HG02981 (cell line): ENCODE measurements at regions not wholly inside any gene's neighbourhood (a gene's known extent, or its start where the extent isn't known, plus 50 kb on each side); places are given as distances from the start of the nearest gene placed in this dataset.

Experiments
- ATAC-seq: cut with Tn5 transposase; IDR thresholded peaks from one replicate; pipeline ENCODE4 v1.9.1; 2021; ENCODE audit warnings: mild to moderate bottlenecking, moderate library complexity; ENCODE audit not compliant: unreplicated experiment

DNA sequence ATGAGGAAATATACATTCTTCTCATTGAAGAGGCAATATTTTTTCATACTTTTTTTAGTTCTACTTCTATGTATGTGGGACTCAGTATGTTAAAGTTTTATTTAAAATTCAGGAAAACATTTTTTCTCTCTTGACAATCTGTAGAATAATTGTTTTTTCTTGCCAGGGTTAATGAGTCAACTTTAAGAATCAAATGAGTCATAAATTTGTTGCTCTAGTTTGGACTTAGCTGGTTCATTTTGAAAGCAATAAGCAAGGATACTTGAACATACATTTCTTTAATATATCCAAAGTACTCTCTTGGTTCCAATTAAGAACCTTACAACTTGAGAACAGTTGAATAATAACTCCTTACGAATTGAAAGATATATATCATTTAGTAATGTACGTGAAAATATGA is 1145.3 kb upstream of the B3GALT2 start:
- ATAC-seq = no peak

DNA sequence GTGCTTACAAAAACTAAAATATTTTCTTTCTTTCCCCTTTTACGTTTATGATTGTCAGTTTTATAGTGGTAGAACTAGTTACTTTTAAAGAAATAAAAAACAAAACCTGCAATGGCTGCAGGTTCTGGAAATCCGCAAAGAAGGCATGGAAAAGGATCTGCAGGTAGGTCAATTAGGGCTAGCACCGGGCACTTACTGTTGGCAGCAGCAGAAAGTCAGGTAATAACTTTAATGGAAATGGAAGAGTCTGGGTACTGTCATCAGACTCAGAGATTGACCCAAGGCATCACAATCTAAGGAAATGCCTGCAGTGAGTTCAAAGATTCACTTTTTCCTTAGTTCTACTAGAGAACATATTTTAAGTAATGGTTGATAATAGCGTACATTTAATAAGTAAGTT is 1136.3 kb upstream of the B3GALT2 start:
- ATAC-seq = no peak

DNA sequence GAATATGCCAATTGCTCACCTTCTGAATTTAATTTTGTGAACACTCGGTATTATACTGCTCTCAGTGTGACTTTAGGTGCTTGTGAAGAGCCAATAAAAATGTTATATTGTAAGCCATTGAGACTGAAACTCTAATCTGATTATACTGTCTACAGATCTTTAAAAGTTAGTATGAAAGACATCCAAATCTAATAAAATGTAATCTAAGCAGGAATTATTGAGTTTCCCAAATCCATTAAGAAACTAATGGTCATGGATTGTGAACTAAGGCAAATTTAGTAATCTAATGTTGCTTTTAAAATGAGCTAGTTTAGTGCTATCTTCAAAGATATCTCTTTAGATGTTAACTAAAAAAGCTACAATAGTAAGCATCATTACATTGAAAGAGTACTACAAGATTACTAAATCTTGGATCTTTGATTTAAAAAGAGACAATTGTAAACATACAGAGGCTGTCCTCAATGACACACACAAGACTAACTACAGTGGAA is 1132.4 kb upstream of the B3GALT2 start:
- ATAC-seq = no peak

DNA sequence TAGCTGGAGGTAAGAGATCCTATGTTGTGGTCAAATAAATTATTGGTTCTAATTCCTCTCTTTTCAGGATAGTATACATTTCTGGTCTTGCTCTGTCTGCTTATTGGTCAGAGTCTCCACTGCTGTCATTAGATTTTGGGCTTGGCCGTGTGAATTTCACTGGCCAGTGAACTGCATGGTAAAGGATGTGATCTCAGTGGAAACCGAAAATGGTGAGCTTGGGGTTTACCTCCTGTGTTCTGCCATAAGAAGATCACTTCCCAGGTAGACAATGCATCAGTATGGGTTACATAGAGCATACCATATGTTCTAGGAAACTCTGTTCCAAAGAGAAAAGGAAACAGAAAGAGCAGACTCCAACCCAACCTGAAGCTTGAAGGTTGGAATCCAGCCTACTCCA is 1123.3 kb upstream of the B3GALT2 start:
- ATAC-seq = no peak

DNA sequence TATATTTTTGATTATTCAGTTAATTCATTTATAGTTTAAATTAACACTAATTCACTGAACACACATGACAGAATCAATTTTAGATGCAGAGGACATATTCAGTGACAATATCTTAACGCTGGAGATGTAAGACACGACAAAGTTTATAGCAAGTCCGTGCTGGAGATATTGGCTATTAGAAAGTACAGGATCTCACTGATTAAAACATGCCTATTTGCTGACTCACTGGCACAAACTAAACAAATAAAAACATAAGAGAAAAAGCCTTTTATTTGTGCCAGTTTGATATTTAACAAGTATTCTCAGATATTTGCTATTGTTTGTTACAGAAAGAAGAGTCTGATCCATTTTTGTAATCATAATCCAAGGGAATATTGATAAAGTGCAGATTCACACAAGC is 1122.9 kb upstream of the B3GALT2 start:
- ATAC-seq = no peak

DNA sequence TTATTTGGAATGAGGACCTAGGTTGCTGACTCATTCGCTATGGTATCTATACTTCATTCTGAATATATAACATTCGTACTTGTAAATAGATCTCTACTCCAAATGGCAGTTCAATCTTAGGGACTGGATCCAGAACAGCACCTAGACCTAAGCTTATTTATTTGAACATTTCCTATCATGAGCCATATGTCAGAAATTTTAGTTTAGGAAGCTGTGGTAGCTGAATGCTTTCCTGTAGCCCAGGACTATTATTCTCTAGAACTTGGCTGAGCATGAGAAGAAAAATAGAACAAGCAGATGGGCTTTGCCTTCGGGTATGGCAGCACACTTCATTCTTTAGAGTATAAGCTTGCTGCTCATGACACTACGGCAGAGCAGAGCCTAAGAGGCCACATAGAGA is 1114.4 kb upstream of the B3GALT2 start:
- ATAC-seq = no peak

DNA sequence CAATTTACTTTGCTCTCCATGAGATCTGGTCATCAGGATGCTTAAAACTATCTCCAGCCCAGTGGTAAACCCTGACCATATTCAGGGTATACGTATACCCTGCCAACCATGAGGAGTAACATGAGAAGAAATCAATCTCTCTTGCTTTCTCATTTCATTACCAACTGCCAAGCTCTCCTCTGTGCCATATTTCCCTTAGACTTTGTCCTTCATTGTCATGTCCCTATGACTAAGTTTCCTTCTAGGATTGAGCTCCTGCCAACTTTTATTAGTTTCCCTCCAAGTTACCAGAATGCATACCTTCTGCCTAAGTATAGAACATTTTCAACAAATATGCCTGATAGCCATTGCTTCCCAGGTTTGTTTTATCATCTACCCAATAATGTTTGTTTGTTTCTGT is 1113.9 kb upstream of the B3GALT2 start:
- no peak for ATAC-seq

DNA sequence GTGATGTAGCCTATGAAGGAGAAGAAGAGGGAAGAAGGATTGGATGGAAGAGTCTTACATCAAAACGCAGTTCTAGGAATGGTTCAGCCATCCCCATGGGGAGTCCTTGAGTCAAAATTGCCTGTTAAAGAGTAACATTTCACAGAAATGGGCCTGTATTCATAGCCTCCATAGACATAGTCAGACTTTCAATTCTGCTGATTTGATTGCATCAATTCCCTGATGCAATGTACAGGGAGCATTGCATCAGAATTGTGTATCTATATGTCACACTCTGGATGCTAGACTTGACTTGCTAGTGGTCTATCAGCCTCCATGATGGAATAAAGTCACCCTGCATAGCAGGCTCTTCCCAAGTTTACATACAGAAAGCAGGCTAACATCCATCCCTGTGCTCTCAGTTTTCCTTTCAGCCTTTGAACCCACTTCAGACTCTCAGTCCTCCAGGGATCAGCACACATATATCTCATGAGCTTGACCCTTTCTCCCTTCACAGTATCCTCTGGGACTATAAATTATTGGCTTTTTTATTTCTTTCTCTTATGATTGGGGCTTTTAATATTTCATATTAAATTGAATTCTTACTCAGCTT is 1111.7 kb upstream of the B3GALT2 start:
- no peak for ATAC-seq

DNA sequence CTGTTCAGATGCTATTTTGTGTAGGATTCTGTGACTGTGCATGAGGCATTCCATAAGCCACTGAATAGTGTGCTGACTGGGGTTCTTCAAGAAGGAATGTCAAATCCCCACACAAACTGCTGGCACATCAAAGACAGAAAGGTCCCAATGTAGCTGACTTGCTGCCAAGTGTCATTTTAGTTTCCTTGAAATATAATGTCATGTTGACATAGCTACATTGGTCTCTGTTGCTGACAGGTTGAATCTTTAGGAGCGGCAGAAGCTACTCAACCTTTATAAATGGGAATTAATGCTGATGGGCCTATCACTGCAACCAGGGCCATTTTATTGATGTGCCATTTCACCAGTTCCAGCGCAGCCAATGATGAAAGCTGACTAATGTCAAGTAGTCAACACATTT is 1110.7 kb upstream of the B3GALT2 start:
- no peak for ATAC-seq

DNA sequence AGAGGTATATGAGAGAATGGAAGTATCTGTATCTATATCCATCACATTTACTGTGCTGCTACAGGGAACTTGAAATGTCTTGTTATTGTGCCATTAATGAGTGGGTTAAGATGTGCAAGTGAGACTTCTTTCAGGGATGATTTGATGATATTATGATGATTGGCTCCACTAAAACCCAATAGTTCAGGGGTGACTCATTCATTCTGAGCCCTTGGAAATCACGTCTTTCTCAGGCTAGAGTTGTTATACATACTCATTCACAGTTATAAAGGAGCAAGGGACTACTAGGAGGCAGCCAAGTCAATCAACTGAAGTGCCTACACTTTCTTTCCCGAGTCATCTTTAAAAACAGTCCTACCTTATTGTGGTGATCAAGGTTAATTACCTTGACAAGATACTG is 1109.8 kb upstream of the B3GALT2 start:
- no peak for ATAC-seq

DNA sequence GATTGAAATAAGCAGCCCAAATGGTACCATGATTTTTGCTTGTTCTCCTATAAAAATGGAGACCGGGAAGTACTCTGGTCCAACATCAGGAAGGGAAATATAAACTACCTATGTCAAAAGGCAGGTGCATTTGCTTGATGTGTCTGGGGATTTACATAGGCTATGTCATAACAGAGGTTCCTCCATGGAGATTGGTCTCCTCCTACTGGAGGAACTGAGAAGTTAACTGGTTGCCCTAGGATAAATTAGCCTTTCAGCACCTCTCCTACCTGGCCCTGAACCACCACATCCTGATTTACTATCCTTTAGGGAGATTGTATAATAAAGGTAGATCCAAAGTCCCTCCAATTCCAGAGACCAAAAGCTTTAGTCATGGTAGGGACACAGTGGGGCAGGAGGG is 1109.3 kb upstream of the B3GALT2 start:
- ATAC-seq = peak; percentile 95

DNA sequence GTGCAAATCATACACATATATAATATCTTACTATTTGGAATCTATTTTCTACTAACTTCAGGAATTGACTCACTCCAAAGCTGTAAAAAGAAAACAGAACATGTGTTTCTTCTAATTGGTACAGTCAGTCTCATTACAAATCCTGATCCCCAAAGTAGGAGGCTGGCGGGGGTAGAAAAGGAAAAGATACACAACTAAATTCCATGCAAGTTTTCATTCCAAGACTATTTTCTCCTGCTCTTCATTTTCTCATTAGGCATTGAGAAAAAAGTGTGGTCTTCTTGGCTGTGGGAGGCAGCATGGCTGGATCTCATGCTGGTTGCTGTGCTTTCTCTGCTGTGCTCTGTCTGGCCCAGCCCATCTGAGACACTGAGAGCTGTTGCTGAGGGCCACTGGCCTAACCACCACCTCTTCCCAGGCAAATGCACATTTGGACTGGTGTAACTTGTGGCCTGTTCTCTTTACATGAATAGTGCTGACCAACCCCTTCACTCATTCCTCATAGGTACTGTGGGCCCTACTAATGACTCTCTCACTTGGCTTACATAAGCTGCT is 1107.5 kb upstream of the B3GALT2 start:
- no peak for ATAC-seq

DNA sequence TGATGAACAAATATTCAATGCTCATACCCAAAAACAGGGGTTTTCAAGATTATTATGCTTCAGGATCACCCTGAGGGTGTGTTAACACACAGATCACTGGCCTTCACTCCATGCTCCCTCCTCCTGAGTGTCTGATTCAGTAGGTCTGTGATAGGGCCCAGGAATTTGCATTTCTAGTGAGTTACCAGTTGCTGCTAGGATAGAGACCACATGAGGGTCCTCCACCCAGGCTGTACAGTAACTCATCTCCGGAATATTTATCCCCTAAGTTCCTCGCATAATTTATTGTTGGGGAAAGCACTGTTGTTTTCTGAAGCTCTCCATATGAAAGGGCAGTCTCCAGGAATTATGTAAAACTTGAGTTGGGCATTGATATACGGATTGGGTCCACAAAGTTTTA is 1106.6 kb upstream of the B3GALT2 start:
- no peak for ATAC-seq

DNA sequence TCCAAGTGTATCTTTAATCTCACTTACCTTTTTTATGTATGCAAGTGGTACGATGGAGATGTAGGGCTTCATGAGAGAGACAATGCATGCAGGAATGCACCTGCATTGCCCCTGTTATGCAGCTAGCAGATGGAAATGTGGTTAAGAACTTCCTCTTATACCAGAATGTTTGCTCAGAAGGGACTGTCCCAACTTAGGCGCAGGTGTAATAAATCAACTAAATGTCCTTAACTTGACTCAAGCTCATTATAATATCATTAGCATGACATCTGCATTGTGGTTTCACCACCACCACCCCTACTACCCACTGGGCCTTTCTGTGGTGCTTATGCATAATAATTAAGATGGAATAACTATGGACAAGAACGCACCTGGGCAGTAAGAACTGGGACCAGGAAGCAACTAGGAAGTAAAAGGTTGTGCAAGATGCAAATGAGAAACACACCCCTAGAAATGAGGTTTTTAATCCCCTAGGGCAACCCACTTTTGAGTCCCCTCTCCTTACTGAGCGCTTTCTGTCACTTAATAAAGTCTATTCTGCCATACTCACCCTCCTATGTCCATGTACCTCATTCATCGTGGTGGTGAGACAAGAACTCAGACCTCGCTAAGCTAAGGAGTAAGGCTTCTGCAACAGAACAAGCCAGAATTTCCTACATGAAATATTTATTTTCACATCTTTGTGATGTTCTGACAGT is 1103.3 kb upstream of the B3GALT2 start:
- peak; percentile 94 for ATAC-seq

DNA sequence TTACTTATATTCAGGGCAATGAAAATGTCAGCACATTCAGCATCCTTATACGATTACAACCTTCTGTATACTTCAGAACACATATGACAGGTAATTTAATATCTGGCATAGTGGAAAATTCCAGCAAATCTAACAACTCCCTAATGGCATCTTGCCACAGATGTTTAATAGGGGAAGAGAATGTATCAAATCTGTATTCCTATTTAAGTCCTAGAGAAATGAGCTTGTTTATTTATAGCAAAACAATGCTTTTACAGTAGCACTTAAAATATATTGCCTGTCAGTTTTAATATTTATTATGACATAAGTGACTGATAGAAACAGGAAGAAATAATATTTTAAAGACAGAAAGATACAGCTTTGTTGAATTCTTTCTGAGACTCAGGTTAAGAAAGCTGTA is 1101.8 kb upstream of the B3GALT2 start:
- no peak for ATAC-seq

DNA sequence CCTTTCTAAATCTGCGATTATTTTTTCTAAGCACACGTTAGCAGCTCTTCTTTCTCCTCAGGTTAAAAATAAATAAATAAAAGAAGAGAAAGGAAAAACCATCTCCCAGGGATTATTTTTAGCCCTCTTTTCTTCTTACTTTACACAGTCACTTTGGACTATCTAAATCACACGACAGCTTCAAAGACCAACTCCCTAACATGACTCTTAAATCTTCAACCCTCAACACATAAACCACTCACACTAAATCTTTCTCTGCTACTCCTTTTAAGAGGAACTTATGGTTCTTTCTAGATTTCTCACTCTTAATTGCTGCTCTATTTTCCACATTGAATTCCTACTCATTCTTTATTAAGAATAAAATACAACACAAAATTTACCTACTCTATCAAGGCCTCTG is 1095.0 kb upstream of the B3GALT2 start:
- no peak for ATAC-seq

DNA sequence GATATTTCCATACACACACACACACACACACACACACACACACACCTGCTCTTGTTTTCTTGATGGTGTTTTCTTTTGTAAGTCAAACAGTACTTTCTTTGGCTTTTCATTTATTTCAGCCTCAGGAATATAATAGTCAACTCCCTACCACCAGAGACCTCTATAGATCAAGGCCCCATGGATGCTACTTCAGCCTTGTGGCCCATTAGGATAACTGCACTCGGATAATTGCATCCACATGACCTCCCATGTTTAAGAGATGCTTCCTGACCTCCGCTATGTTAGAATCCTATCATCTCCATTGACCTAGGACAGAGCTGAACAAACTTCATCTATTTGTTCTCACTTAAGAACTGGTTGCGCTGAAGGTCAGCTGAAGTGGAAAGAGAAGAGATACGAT is 1094.0 kb upstream of the B3GALT2 start:
- ATAC-seq = no peak

DNA sequence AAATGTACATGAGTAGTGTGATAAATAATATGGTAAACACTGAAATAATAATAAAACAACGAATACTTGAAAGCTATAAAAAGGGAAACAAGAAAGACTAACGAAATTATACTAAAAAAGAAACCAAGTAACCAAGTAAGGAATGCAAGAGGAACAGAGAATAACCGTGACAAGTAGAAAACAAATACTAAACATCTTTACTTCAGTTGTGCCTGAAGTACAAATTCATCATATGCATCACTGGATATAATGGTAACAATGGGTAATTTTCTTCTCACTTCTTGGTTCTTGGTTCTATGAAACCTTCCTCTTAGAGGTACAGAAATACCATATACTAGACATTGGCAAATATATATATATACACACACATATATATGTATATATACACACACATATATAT is 1093.6 kb upstream of the B3GALT2 start:
- peak; percentile 64 for ATAC-seq

DNA sequence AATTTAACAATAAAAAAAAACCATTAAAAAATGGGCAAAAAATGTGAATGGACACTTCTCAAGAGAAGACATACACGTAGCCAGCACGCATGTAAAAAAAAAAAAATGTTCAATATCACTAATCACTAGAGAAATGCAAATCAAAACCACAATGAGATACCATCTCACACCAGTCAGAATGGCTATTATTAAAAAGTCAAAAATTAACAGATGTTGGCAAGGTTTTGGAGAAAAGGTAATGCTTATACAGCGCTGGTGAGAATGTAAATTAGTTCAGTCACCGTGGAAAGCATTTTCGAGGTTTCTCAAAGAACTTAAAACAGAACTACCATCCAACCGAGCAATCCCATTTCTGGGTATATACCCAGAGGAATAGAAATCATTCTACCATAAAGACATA is 1091.5 kb upstream of the B3GALT2 start:
- ATAC-seq = peak; percentile 73

DNA sequence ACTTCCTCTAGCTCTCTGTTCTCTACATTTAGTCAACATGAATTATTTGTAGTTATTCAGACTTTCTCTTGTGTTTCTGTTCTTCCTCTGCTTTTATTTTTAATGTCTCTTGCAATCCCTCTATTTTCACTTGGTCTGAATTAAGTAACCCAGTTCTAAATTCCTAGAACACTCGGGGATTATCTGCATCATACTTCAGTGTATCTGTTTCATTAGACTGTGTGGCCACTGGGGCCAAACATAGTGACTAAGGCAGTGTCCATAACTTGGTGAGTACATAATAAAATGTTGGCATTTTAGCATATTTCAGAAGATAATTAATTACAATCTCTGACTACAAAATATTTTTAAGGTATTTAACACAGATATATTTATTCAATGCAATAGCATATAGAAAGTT is 1087.2 kb upstream of the B3GALT2 start:
- no peak for ATAC-seq

DNA sequence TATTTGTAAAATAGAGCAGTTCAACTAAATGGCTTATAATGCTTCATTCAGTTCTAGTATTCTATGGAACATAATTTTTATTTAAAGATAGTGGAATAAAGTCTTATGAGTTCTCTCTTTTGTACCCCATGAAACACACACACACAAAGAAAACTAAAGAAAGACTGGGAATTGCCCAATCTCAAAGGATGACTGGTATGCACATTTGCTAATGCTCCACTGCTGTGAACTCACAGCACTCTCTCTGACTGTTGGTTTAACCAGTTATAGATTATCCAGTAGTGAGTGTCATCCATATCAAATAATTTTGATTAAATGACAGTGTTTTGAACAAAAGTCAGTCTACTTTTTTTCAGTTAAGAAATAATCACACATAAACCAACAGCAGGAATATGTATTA is 1082.4 kb upstream of the B3GALT2 start:
- no peak for ATAC-seq

DNA sequence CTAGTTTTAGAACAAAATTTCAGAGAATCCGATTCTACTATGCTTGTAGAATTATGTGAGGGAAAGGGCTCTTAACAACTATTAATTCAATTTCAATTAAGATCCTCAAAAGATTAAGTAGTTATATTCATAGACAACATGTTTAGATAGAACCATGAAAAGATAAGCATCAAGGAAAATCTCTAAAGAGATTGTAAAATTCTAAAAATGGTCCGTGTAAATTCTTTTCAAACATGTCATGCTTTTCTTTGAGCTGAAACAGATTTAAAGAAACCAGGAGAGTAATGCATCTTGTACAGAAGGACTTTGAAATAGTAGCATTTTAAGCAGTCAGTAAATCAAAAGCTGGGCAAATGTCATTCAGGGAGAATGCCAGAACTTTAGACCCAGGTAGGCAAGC is 1080.6 kb upstream of the B3GALT2 start:
- no peak for ATAC-seq

DNA sequence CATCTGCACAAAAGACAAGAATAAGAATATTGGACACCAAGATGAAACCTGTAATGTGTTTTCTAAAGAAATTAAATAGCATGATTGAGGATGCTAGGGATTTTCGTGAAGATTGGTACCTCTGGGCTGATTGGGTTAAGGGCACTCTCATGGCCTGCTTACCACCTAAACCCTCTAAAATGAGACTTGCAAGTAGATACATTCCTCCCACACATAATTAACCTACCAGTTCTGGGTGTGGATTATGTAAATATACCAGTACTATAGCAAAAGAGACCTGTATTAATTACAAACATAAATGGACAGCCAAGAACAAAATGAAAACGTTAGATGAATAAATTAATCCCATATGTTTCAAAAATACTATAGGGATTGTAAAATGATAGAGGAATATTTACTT is 1069.6 kb upstream of the B3GALT2 start:
- no peak for ATAC-seq
